GM21447 (cell line): ENCODE measurements at regions not wholly inside any gene's neighbourhood (a gene's known extent, or its start where the extent isn't known, plus 50 kb on each side); places are given as distances from the start of the nearest gene placed in this dataset.
"Not testable (repeated sequence)": the region's sequence is repeated elsewhere in the genome, so short reads cannot be mapped to it uniquely, and the experiment has no call there.

Source experiments
- ATAC-seq: cut with Tn5 transposase; IDR thresholded peaks from one replicate; pipeline ENCODE4 v1.9.1; 2021; ENCODE audit not compliant: unreplicated experiment

DNA sequence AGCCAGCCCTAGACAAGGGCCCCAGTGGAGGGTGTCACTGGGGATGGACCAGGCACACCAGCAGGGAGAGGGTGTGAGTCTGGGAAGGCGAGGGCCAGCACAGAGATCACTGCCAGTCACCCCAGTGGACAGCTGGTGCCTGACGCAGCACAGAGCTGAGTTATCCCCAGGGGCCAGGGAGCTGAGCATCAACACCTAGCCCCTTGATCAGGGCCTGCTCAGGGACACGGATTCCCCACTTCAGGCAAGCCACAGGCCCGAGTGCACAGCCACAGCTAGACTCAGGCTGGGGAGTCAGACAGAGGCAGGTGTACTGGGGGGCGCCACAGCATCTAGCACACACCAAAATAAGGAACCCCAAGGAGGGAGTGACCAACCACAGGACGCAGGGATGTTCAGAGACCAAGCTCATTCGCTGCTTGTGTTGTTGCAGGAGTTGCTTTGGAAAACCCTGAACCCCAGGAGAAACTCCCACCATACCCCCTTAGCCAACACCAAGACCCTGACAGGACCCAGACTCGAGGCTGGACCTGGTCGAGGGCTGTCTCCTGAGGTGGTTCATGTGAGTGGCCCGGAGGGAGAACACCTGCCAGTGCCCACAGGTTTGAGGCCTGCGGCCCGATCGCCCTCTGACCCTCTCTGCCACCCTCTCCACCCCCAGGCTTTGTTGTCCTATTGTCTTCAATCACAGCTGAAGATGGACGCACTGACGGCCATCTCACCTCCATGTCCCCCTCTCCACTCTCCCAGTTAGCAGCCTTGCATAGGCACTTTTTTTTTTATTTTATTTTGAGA is 146.8 kb downstream of the TPRA1 start:
- no peak for ATAC-seq

DNA sequence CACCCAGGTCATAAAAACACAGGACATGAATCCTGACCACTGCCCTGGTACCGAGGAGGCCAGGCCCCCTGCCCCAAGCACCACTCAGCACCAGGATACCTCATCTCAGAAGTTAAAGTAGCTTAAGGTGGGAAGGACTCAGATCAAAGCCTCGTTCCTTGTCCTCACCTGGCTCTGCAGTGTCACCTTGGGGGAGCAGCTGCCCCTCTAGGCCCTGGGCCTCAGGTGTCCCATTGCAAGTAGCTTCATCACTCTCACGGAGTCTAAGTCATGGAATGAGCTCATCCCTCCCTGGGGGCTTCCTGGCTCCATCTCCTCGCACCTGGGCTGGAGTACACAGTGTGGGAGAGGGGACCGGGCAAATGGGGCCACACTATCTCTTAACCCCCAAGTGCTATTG is 148.0 kb downstream of the TPRA1 start:
- ATAC-seq = no peak

DNA sequence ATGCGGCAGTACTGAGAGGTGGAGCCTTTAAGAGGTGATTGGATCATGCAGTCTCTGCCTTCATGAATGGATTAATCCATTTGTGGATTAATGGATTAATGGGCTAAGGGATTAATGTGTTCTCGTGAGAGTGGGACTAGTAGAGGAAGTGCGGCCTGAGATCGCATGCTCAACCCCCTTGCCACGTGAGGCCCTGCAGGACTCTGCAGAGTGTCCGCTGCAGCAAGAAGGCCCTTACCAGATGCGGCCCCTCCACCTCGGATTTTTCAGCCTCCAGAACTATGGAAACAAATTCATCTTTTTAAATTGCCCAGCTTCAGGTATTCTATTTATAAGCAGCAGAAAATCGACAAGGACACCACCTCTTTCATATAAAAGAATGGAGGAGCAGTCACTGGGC is 148.8 kb downstream of the TPRA1 start:
- no peak for ATAC-seq

DNA sequence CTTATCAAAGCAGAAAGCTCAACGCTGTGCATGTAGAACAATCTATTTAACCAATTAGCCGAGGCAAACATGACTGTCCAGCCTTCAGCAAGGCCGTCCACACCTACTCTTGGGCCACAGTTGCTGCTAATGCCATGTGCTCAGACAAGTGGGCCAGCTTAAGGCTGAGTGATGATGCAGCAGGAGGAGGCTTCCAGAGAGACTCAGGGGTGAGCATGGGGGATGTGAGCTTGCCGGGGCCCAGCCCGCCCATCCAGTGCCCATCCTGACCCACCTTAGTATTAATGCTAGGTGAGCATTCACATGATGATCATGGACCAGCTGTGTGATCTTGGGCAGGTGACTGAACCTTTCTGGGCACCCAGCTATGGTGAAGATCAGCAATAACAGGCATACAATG is 150.1 kb downstream of the TPRA1 start:
- no peak for ATAC-seq

DNA sequence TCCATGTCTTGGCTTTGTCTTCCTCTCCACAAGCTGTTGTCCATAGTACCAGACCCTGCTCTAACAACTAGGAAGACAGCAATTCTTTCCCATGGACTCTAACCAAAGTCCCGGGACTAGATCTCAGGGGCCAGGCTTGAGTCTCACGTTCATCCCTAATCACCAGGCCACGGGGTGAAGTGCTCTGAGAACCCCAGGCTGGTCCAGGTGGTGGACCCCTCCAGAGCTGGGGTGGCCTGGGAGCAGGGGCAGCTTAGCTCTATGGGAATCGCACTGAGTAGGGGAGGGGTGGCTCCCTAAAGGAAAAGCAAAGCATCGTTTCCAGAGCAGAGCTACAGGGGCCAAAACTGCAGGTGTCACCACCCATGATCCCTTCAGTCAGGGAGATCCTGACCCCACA is 150.9 kb downstream of the TPRA1 start:
- no peak for ATAC-seq

DNA sequence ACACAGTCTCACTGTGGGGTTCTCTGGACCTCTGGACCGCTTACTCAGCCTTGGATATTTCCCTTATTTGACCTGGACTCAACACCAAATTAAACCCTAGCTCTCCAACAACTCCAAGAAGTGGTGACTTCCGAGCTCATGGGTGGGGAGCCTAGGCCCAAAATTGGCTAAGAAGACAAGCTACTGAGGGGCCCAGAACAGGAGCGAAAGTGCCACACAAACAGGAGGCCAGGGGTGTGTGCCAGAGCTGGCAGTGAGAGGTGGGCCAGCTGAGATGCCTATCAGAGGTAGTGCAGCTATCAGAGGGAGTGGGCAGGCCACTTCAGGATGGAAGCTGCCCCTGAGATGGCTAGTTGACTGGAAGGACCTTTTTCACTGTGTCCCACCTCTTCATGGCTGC is 151.1 kb upstream of the PRR20G start:
- ATAC-seq = no peak

DNA sequence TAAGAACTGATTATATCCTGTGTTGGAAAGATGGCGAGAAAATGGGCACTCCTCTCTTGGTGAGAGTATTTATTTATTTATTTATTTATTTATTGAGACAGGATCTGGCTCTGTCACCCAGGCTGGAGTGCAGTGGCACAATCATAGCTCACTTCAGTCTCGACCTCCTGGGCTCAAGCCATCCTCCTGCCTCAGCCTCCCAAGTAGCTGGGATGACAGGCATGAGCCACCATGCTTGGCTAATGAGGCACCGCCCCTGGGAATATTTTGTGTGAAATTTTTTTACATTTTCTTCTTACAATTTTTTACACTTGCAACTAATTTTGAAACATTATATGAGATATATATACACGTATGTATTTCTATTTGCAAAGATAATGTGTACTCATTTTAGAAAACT is 150.5 kb upstream of the PRR20G start:
- no peak for ATAC-seq

DNA sequence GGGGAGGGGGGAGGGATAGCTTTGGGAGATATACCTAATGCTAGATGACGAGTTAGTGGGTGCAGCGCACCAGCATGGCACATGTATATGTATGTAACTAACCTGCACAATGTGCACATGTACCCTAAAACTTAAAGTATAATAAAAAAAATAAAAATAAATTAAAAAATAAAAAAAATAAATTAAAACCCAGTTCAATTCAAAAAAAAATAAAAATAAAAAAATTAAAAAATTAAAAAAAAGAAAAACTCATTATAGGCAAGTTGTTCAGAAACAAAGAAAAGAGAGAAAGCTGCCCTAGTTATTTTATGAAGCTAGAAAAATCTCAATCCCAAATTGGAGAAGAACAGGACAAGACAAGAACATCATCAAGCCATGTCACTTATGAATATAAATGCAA is 147.5 kb upstream of the PRR20G start:
- not testable (repeated sequence) for ATAC-seq

DNA sequence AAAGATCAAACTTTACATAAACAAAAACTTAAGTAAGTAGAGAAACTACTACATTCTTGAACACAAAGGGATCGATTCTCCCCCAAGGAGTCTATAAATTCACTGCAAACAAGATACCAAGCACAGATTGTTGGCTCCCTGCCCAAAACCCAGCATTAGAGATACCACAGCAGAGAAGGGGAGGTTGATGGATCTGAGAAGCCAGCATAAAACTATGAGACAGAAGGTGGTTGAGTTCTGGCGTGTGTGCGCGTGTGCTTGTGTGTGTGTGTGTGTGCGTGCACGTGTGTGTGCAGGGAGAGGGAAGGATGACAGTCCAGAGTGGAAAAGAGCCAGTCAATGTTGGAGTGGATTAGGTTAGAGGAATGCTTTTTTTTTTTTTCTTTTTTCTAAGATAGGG is 143.2 kb upstream of the PRR20G start:
- ATAC-seq = no peak

DNA sequence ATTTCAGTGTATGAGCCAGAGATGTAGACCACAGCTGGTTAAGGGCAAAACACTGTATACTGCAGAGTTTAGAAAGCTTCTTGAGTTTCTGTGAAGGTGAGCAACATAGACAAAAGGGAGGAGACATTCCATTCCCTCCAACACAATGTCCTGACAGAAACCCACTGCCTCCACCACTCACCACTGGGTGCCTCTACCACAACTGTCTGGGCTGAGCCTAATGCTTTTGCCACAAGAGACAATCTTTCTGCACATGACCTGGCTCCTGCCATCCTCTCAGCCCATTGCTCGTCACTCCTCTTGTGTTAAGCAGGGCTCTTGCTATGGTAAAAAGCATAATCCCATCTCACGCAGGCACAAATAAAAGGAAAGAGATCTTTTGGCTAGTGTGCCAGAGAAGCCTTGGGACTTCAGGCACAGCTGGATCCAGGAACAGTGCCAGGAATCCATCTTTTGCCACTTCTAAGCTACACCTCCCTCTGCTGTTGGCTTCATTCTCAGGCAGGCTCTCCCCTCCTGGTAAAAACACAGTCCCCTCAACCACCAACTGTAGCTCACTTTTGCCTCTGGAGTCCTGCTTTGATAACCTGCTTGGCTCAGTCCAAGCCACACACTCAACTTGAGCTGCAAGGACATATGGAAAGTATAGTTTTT is 140.6 kb upstream of the PRR20G start:
- no peak for ATAC-seq

DNA sequence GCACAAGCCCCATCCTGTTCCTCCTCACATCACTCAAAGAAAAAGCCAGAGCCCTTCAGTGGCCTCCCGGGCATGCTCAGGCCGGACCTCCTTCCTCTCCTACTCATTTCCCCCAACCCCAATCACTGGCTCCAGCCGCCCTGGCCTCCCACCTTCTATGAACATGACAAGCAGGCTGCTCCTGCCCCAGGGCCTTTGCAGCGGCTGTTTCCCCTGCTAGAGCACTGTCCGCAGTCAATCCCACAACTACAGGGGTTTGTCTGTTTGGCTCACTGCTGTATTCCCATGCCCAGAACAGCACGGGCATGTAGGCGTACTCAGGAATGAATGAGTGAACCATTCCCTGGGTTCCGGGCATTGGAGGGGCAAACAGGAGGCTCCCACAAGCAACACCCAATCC is 139.8 kb upstream of the PRR20G start:
- no peak for ATAC-seq

DNA sequence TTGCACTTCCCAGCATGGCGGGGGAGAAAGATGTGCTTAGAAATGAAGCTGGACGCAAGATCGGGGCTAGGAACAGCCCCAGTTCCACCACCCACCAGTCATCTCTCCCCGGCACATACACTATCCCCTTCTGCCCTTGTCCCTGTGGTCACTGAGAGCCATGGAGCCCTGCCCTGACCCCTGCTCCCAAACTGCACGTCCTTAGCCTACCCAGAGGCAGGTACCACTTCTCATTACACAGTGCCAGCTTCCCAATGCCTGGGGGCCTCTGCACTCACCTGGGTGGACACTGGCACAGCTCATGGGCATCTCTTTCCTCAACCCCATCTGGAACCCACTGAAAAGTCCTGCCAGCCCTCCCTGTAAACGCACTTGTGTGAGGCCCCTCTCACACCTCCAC is 139.3 kb upstream of the PRR20G start:
- no peak for ATAC-seq

DNA sequence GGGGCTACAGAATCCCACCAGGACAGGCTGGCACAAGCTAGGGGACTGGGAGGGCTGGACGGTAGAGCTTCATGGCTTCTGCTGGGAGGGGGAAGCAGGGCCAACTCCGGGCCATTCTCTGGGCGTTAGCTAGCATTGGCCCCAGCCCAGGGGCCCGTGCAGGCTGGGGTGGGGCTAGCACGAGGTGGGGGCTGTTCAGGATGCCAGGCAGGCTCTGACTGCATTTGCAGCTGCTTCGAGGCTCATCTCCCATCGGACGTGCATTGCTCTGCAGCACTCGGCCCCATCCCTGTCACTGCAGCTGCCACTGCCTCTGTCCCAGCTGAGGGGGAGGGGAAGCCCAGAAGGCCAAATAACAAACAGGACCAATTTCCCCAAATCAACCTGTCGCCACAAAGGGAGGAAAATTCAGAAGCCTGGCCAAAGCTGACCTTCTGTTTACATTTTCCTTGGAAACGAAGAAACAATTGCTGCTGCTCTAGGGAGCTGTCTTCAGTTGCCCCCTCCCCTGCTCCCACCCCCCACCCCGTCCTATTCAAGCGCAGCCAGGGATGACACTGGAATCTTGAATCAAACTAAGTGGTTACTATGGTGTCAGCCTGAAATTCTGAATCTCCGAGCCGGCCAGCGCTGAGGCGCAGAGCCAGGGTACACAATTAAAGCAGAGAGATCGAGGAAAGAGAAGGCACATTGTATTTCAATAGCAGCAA is 138.8 kb upstream of the PRR20G start:
- no peak for ATAC-seq

DNA sequence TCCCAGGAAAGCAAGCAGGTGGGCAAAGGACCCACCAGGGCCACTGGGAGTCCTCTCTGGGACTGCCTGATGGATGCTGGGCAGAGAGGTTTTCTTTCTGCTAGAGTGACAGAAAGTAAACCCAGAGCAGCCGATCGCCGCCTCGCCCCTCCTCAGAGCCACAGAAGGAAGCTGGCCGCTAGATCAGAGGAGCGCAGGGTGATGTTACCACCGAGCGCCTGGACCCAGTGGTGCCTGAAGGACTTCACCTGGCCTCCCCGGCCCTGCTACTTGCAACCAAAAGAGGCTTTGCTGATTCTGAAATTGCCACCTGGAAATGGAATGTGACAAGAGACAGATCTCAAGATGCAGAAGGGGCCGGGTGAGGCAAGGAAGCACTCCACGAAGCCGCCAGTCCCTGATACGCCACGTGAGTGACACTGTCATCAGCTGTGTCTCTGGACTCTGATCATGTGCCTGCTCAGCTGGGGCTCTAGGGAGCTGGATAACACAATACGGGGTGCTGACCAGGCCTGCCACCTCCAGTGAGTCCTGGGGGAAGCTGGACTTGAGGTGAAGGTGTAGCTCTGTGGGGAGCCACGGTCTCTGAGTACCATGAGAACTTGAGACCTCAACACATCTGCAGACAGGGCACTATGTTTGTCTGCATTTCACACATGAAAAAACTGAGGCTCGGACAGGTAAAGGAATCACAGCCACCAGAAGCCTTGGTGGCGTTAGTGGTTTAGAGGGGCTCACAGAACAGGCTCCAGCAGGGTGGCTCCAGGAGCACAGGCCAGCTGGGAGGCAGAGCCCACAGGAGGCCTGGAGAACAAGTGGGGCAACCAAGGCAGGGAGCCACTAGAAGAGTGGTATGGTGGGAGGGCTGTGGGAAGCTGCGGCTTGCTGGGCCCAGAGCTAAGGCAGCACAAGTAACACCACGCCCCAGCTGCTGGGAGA is 137.9 kb upstream of the PRR20G start:
- no peak for ATAC-seq

DNA sequence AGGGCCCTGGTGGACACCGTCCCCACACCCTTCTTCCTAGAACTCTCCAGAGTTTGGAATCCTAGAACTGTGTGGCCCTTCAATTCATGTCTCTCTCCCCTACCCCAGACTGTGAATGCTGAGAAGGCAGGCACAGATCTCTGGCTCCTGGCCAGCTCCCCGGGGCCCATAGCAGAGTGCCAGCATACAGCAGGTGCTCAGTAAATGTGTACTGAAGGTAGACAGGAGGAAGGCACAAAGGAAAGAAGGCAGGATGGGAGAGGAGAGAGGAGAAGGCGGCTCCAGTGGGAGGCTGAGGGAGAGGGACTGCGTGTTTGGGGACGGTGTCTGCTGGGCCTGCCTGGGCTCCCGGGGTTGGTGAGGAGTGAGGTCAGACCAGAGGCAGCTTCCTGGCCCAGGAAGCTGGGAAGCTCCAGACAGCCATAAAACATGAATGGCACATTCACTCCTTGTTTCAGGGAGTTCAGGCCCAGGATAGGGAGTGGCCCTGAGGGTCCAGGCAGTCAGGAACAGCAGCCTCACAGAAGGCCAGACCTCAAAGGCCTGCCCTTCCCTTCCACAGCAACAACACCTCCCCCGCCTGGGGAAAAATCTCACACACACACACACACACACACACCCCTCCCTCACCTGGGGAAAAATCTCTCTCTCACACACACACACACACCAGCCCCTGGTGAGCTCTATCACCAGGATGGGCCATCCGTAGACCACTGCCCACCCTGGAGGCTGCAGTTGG is 137.1 kb upstream of the PRR20G start:
- ATAC-seq = no peak

DNA sequence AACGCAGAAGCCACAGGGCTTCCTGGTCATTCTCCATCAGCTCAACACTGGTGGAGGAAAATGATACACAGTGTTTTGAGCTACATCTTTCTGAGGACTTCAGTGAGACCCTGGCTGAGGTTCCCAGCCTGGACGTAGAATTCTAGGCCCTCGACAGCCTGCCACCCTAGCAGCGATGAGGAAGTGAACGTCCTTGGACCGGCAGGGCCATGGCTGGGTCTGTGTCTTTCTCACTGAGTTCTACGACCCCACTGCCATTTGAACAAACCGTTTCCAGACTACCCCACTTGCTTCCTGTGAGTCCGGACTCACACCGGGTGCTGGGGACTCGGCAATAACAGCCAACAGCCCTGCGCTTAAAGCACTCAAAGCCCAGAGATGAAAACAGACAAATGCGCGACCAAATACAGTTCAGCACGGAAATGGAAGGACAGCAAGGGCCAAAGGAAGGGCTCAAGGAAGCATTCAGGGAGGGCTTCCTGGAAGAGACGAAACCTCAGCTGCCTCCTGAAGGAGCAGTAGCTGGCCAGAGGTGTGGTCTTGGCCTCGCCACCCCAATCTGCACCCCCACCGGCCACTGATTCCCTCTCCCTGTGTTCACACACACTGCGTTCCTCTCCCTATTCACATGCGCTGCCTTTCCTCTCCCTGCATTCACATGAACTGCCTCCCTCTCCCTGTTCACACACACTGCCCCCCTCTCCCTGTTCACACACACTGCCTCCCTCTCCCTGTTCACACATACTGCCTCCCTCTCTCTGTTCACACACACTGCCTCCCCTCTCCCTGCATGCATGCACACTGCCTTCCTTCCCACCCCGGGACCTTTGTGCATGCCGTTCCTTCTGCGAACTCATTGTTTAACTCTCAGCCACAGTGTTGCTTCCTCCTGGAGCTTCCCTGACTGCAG is 136.3 kb upstream of the PRR20G start:
- no peak for ATAC-seq

DNA sequence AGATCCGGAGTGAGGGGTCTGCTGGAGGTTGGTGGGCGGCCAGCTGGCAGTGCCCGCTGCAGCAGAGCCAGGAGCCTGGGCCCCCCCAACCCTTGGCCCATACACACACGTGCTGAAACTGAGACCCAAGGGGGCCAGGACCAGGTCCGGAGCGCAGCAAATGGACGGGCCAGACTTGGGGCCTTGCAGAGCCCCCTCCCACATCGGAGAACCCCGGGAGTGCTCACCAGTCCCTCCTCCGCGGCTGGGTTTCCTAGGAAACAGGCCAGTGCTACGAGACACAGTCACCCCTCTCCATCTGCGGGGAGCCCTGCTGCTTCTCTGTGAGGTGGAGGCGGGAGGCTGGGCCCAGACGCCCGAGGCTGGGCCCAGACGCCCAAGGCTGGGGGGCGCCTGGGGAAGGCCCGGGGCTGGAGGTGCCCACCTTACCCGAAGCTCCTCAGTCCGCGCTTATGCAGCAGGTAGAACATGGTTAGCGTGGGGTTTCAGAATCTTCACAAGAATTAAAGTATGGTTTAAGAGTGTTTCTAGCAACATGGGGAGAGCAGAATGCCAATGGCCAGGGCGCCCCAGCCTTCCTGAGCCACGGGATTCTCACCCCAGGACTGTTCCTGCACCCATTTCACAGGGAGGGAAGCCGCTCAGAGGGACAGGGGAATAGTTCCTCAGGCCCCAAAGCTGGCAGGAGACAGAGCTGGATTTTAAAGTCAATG is 135.0 kb upstream of the PRR20G start:
- no peak for ATAC-seq

DNA sequence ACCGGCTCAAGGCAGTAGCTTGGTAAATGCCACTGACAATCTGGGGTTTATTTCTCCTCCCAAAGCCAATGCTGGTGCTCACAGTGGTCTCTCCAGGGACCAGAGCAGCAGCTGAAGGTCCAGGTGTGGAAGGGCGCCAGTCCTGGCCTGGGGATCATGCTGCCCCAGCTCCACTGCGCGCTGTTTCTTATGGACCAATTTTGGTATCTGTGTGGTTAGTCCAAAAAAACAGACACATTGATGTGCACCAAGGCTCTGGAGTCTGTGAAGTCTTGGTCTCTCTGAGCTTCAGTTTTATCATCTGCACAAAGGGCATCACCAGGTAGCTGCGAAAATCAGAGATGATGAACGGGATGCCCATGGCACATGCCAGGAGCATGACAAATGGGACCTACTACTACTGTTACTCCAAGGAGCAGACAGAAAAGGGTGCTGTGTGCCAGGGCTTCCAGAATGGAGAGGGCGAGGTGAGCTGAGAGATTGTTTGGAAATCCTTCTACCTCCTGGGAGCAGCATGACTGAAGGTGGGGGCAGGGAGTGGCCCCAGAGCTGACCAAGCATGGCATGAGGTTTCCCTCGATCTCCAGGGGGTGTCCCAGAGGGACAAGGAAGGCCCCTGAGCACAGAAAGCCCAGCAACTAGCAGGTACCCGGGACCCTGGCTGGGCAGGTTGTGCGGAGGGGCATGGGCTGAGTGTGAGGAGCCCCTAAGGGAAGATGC is 134.3 kb upstream of the PRR20G start:
- no peak for ATAC-seq
